IPS DF 4.7 (cell line): ENCODE measurements at regions not wholly inside any gene's neighbourhood (a gene's known extent, or its start where the extent isn't known, plus 50 kb on each side); places are given as distances from the start of the nearest gene placed in this dataset.
"Not testable (repeated sequence)": the region's sequence is repeated elsewhere in the genome, so short reads cannot be mapped to it uniquely, and the experiment has no call there.

Experiments used
- DNase-seq: peaks from one replicate; pipeline ENCODE4 v3.0.0-alpha.2; 2013; ENCODE audit warnings: low spot score; ENCODE audit errors: extremely low read depth

GRCh38 chr3:191813245-191813644 lies 352.3 kb downstream of the PYDC2 start:
- DNase-seq = no peak

- DNase-seq = no peak
Observed at GRCh38 chr3:191848818-191849217, 387.9 kb downstream of the PYDC2 start.

GRCh38 chr3:191859531-191859930 lies 398.6 kb downstream of the PYDC2 start:
- no peak for DNase-seq

- no peak for DNase-seq
Observed at GRCh38 chr3:191869738-191870415, 408.9 kb downstream of the PYDC2 start.

GRCh38 chr3:191873736-191874135 lies 412.8 kb downstream of the PYDC2 start:
- no peak for DNase-seq

GRCh38 chr3:191882289-191882688 lies 421.3 kb downstream of the PYDC2 start:
- no peak for DNase-seq

GRCh38 chr3:191884132-191884531 lies 423.2 kb downstream of the PYDC2 start:
- DNase-seq = no peak

- DNase-seq = no peak
Observed at GRCh38 chr3:191889106-191889505, 428.1 kb downstream of the PYDC2 start.

- no peak for DNase-seq
Observed at GRCh38 chr3:191889756-191890155, 428.8 kb downstream of the PYDC2 start.

- no peak for DNase-seq
Observed at GRCh38 chr3:191894406-191894805, 433.4 kb downstream of the PYDC2 start.

- no peak for DNase-seq
Observed at GRCh38 chr3:191901741-191902140, 440.8 kb downstream of the PYDC2 start.

- no peak for DNase-seq
Observed at GRCh38 chr3:191912616-191913204, 451.7 kb downstream of the PYDC2 start.

- no peak for DNase-seq
Observed at GRCh38 chr3:191915712-191916111, 454.7 kb downstream of the PYDC2 start.

- DNase-seq = no peak
Observed at GRCh38 chr3:191919491-191920026, 458.6 kb downstream of the PYDC2 start.

- no peak for DNase-seq
Observed at GRCh38 chr3:191922570-191922969, 461.6 kb downstream of the PYDC2 start.

GRCh38 chr3:191927183-191927817 lies 466.3 kb downstream of the PYDC2 start:
- DNase-seq = not testable (repeated sequence)

GRCh38 chr3:191927998-191928397 lies 467.0 kb downstream of the PYDC2 start:
- not testable (repeated sequence) for DNase-seq

- no peak for DNase-seq
Observed at GRCh38 chr3:191944835-191945234, 483.9 kb downstream of the PYDC2 start.

- no peak for DNase-seq
Observed at GRCh38 chr3:191952186-191952585, 491.2 kb downstream of the PYDC2 start.

GRCh38 chr3:191952609-191953008 lies 491.6 kb downstream of the PYDC2 start:
- no peak for DNase-seq

GRCh38 chr3:191958980-191959671 lies 498.2 kb downstream of the PYDC2 start:
- no peak for DNase-seq

GRCh38 chr3:191959876-191960413 lies 499.0 kb downstream of the PYDC2 start:
- DNase-seq = no peak
